GM21619 (cell line): ENCODE measurements at regions not wholly inside any gene's neighbourhood (a gene's known extent, or its start where the extent isn't known, plus 50 kb on each side); places are given as distances from the start of the nearest gene placed in this dataset.
"Not testable (repeated sequence)": the region's sequence is repeated elsewhere in the genome, so short reads cannot be mapped to it uniquely, and the experiment has no call there.

ENCODE experiments used
- ATAC-seq: cut with Tn5 transposase; IDR thresholded peaks from one replicate; pipeline ENCODE4 v1.9.1; 2021; ENCODE audit not compliant: unreplicated experiment

GRCh38 chr1:200496937-200497336 lies 87.1 kb upstream of the ZNF281 start:
- no peak for ATAC-seq

- no peak for ATAC-seq
Observed at GRCh38 chr1:200495901-200496300, 86.1 kb upstream of the ZNF281 start.

GRCh38 chr1:200493344-200493743 lies 83.5 kb upstream of the ZNF281 start:
- no peak for ATAC-seq

GRCh38 chr1:200491103-200491502 lies 81.3 kb upstream of the ZNF281 start:
- no peak for ATAC-seq

GRCh38 chr1:200490183-200490582 lies 80.3 kb upstream of the ZNF281 start:
- no peak for ATAC-seq

GRCh38 chr1:200488375-200489165 lies 78.7 kb upstream of the ZNF281 start:
- peak; percentile 67 for ATAC-seq

- ATAC-seq = no peak
Observed at GRCh38 chr1:200487650-200488049, 77.8 kb upstream of the ZNF281 start.

GRCh38 chr1:200486634-200487033 lies 76.8 kb upstream of the ZNF281 start:
- no peak for ATAC-seq

GRCh38 chr1:200484438-200484946 lies 74.7 kb upstream of the ZNF281 start:
- not testable (repeated sequence) for ATAC-seq

GRCh38 chr1:200483491-200484143 lies 73.8 kb upstream of the ZNF281 start:
- ATAC-seq = peak; percentile 100

GRCh38 chr1:200480964-200481363 lies 71.1 kb upstream of the ZNF281 start:
- no peak for ATAC-seq

GRCh38 chr1:200479816-200480215 lies 70.0 kb upstream of the ZNF281 start:
- ATAC-seq = no peak

GRCh38 chr1:200478945-200479558 lies 69.2 kb upstream of the ZNF281 start:
- no peak for ATAC-seq

- no peak for ATAC-seq
Observed at GRCh38 chr1:200478239-200478623, 68.4 kb upstream of the ZNF281 start.

- ATAC-seq = no peak
Observed at GRCh38 chr1:200474633-200475032, 64.8 kb upstream of the ZNF281 start.

- ATAC-seq = peak; percentile 81
Observed at GRCh38 chr1:200473698-200474371, 64.0 kb upstream of the ZNF281 start.

GRCh38 chr1:200471739-200472138 lies 61.9 kb upstream of the ZNF281 start:
- no peak for ATAC-seq

GRCh38 chr1:200468264-200469001 lies 58.6 kb upstream of the ZNF281 start:
- ATAC-seq = no peak

GRCh38 chr1:200464784-200465400 lies 55.1 kb upstream of the ZNF281 start:
- ATAC-seq = no peak
